ENCODE measurements at regions not wholly inside any gene's neighbourhood (a gene's known extent, or its start where the extent isn't known, plus 50 kb on each side); places are given as distances from the start of the nearest gene placed in this dataset.

- TF ChIP-seq FOXK2 (IDR thresholded peaks at IDR 0.05) (no peak), FOXA1 (IDR thresholded peaks at IDR 0.05) (no peak), SP1 (IDR thresholded peaks at IDR 0.05) (no peak), PKNOX1 (IDR thresholded peaks at IDR 0.05) (no peak), FOXM1 (IDR thresholded peaks at IDR 0.05; ENCODE audit: borderline replicate concordance) (no peak), SUZ12 (IDR thresholded peaks at IDR 0.05) (no peak), BHLHE40 (IDR thresholded peaks at IDR 0.05; ENCODE audit: borderline replicate concordance) (no peak), NFRKB (IDR thresholded peaks at IDR 0.05) (no peak), TARDBP (IDR thresholded peaks at IDR 0.05) (no peak), L3MBTL2 (conservative IDR thresholded peaks at IDR 0.05) (no peak), CTBP1 (IDR thresholded peaks at IDR 0.05; ENCODE audit: borderline replicate concordance) (no peak), ARNT (IDR thresholded peaks at IDR 0.05) (no peak), HDGF (IDR thresholded peaks at IDR 0.05; ENCODE audit: borderline replicate concordance) (no peak), ZNF384 (IDR thresholded peaks at IDR 0.05) (no peak)
Observed at GRCh38 chr15:25177955-25178801, 223.4 kb downstream of the SNRPN start.
